ENCODE measurements at regions not wholly inside any gene's neighbourhood (a gene's known extent, or its start where the extent isn't known, plus 50 kb on each side); places are given as distances from the start of the nearest gene placed in this dataset.

- ChIA-PET POLR2A (ENCODE audit: partially characterized antibody) (no interaction called here), CTCF (ENCODE audit: partially characterized antibody) (no interaction called here)
- no peak overlapping the region for H2BK120ac ChIP-seq (replicated peaks; ENCODE audit: low read depth, low read length)
- no peak overlapping the region for H3K9ac ChIP-seq (replicated peaks in 1 of 4; ENCODE audit: extremely low read depth in 1 of 4, low read depth in 3 of 4, low read length in 3 of 4)
- H2BK5ac ChIP-seq (ENCODE audit: low read depth, low read length), result no peak overlapping the region
- no peak overlapping the region for H2AK5ac ChIP-seq (ENCODE audit: low read depth, low read length)
- H3K23ac ChIP-seq (ENCODE audit: insufficient read length), result no peak overlapping the region
- no peak overlapping the region for H3K18ac ChIP-seq (ENCODE audit: extremely low read depth, low read length)
- no peaks in the 10 kb centered on the region for H3K36me3 ChIP-seq (ENCODE audit: control insufficient read depth in 2 of 4, insufficient read depth in 4 of 4, low read length in 3 of 4)
- H3K79me2 ChIP-seq (ENCODE audit: control insufficient read depth in 1 of 2, insufficient read depth in 2 of 2, low read length in 2 of 2), result no peaks in the 10 kb centered on the region
- H3K56ac ChIP-seq (replicated peaks; ENCODE audit: insufficient read length, low read depth, low read length), result no peak overlapping the region
- DNase-seq (ENCODE audit: low read depth in 1 of 2, low spot score in 2 of 2), result no peak
- H3K27ac ChIP-seq (ENCODE audit: low read depth, low read length), result no peak overlapping the region
- 76% methylated on average over 1 of the region's 1 CpG; no CpG with 5 or more reads in 1 of the 2 experiments for WGBS, 2 experiments (ENCODE audit: extremely low coverage in 1 of 2, insufficient coverage in 1 of 2, insufficient read length in 1 of 2, insufficient replicate concordance in 2 of 2, low coverage in 1 of 2, low lambda C conversion rate in 2 of 2, missing lambda C conversion rate in 1 of 2)
- no peaks in the 10 kb centered on the region for H3K4me1 ChIP-seq (replicated peaks in 1 of 4; ENCODE audit: control insufficient read depth in 3 of 4, insufficient read depth in 4 of 4, low read length in 3 of 4)
- no peak overlapping the region for H3K4ac ChIP-seq (replicated peaks; ENCODE audit: insufficient read length, low read depth, low read length)
- no peaks in the 10 kb centered on the region for H3K27me3 ChIP-seq (replicated peaks in 1 of 4; ENCODE audit: control insufficient read depth in 3 of 4, extremely low read depth in 1 of 4, insufficient read depth in 3 of 4, low read length in 3 of 4)
- TF ChIP-seq TAF1 (IDR thresholded peaks at IDR 0.05; ENCODE audit: low read depth, low read length), result no peak
- TF ChIP-seq YY1 (IDR thresholded peaks at IDR 0.05; ENCODE audit: low read depth, low read length), result no peak
- no peak for TF ChIP-seq TCF12 (IDR thresholded peaks at IDR 0.05; ENCODE audit: low read depth, low read length)
- TF ChIP-seq EGR1 (IDR thresholded peaks at IDR 0.05; ENCODE audit: borderline replicate concordance, low read depth, low read length), result no peak
- TF ChIP-seq, protein P1, sequence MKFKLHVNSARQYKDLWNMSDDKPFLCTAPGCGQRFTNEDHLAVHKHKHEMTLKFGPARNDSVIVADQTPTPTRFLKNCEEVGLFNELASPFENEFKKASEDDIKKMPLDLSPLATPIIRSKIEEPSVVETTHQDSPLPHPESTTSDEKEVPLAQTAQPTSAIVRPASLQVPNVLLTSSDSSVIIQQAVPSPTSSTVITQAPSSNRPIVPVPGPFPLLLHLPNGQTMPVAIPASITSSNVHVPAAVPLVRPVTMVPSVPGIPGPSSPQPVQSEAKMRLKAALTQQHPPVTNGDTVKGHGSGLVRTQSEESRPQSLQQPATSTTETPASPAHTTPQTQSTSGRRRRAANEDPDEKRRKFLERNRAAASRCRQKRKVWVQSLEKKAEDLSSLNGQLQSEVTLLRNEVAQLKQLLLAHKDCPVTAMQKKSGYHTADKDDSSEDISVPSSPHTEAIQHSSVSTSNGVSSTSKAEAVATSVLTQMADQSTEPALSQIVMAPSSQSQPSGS (IDR thresholded peaks at IDR 0.05; ENCODE audit: low read length), result no peak
- no peak for TF ChIP-seq RXRA (IDR thresholded peaks at IDR 0.05; ENCODE audit: insufficient read depth, low read depth, low read length)
- TF ChIP-seq SIX5 (IDR thresholded peaks at IDR 0.05; ENCODE audit: low read depth, low read length), result no peak
- TF ChIP-seq PHF8 (conservative IDR thresholded peaks at IDR 0.05; ENCODE audit: low read depth, low read length), result no peak
- TF ChIP-seq TBP (IDR thresholded peaks at IDR 0.05; ENCODE audit: low read depth, low read length), result no peak
- TF ChIP-seq JUND (IDR thresholded peaks at IDR 0.05; ENCODE audit: low read length), result no peak
- TF ChIP-seq SP1 (IDR thresholded peaks at IDR 0.05; ENCODE audit: low read depth, low read length), result no peak
- no peaks in the 10 kb centered on the region for H3K23me2 ChIP-seq (ENCODE audit: low read depth, low read length)
- H3K9me3 ChIP-seq (ENCODE audit: insufficient read depth in 2 of 2, low read depth in 1 of 2, low read length in 1 of 2), result no peaks in the 10 kb centered on the region
- H2BK12ac ChIP-seq (ENCODE audit: low read depth, low read length), result no peak overlapping the region
- no peak overlapping the region for H4K8ac ChIP-seq (ENCODE audit: extremely low read depth, insufficient read depth, low read length)
- no peak overlapping the region for H2BK15ac ChIP-seq (ENCODE audit: low read length)
- H4K20me1 ChIP-seq (replicated peaks in 1 of 2; ENCODE audit: control insufficient read depth in 1 of 2, insufficient read depth in 2 of 2, low read length in 2 of 2), result no peaks in the 10 kb centered on the region
- H3K4me2 ChIP-seq (ENCODE audit: insufficient read depth in 1 of 2, low read depth in 2 of 2, low read length in 2 of 2), result no peak overlapping the region
- H2AFZ ChIP-seq (ENCODE audit: low read length), result no peak overlapping the region
- FAIRE-seq, result no peak
- no peak overlapping the region for H4K91ac ChIP-seq (replicated peaks; ENCODE audit: insufficient read length, low read length)
- H3K4me3 ChIP-seq (ENCODE audit: extremely low read depth in 1 of 4, insufficient read depth in 2 of 4, low read depth in 3 of 4, low read length in 4 of 4), result no peak overlapping the region
- H2BK20ac ChIP-seq (ENCODE audit: low read length), result no peak overlapping the region
- H3K79me1 ChIP-seq (ENCODE audit: low read depth, low read length), result no peaks in the 10 kb centered on the region
- H4K5ac ChIP-seq (ENCODE audit: insufficient read length, low read depth, low read length), result no peak overlapping the region
- no peak overlapping the region for H3K14ac ChIP-seq (ENCODE audit: insufficient read length)
These were observed 136.7 kb upstream of the HAPLN1 start for GRCh38 chr5:83857341-83857740.
